Transverse colon (tissue), 3 donors: ENCODE measurements at regions not wholly inside any gene's neighbourhood (a gene's known extent, or its start where the extent isn't known, plus 50 kb on each side); places are given as distances from the start of the nearest gene placed in this dataset.

ENCODE experiments used
- EP300 ChIP-seq: sonication (generic); formaldehyde crosslinking; IDR thresholded peaks from one replicate; pipeline ENCODE4 v1.6.1; 2017; ENCODE audit warnings: antibody characterized with exemption, low read depth
- TF ChIP-seq, protein P1 (sequence below), 5 experiments: fragments of 200-600 bp in 3 of 5; fragments of 450-650 bp in 2 of 5; sonication (generic) in 3 of 5; IDR thresholded peaks; 1 replicate in 2 of 5; 2 replicates in 3 of 5; pipeline ENCODE4 v1.5.1; 2016 to 2017; ENCODE audit warnings: antibody characterized with exemption in 5 of 5, inconsistent platforms in 3 of 5, mild to moderate bottlenecking in 2 of 5, moderate library complexity in 1 of 5

DNA sequence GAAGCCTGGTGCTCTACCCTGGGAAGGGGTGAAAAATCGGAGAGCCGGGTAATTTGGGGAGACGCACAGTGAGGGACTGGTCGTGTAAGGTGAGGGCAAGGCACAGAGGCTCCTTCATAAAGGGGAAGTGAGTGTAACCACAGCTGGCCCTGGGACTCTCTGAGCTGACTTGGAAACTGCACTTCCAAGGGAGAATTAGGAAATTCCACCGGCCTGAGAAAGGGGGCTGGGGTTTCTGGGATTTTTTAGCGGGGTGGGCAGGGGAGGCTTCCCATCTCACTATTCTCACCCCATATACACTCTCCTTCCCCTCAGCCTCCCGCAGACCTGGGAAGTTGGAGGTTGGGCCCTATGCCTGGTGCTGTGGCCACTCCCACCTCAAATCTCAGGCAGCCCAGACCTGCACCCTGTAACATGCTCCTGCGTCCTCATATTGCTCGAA is 88.3 kb upstream of the IPO9 start:
- TF ChIP-seq, protein P1, sequence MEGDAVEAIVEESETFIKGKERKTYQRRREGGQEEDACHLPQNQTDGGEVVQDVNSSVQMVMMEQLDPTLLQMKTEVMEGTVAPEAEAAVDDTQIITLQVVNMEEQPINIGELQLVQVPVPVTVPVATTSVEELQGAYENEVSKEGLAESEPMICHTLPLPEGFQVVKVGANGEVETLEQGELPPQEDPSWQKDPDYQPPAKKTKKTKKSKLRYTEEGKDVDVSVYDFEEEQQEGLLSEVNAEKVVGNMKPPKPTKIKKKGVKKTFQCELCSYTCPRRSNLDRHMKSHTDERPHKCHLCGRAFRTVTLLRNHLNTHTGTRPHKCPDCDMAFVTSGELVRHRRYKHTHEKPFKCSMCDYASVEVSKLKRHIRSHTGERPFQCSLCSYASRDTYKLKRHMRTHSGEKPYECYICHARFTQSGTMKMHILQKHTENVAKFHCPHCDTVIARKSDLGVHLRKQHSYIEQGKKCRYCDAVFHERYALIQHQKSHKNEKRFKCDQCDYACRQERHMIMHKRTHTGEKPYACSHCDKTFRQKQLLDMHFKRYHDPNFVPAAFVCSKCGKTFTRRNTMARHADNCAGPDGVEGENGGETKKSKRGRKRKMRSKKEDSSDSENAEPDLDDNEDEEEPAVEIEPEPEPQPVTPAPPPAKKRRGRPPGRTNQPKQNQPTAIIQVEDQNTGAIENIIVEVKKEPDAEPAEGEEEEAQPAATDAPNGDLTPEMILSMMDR (IDR thresholded peaks at IDR 0.05), result no peak
- no peak for TF ChIP-seq EP300
